Lung (tissue), 11 donors: ENCODE measurements at regions not wholly inside any gene's neighbourhood (a gene's known extent, or its start where the extent isn't known, plus 50 kb on each side); places are given as distances from the start of the nearest gene placed in this dataset.
"Not testable (repeated sequence)": the region's sequence is repeated elsewhere in the genome, so short reads cannot be mapped to it uniquely, and the experiment has no call there.

ENCODE experiments used
- ATAC-seq: fragments of 200-7000 bp; cut with Tn5 transposase; one replicate; pipeline ENCODE4 v1.9.1; 2020; ENCODE audit warnings: moderate number of reproducible peaks; ENCODE audit not compliant: insufficient read depth, low FRiP score
- DNase-seq, 3 donors: peaks; one replicate each; pipeline ENCODE4 v3.0.0-alpha.2; 2013 to 2017
- H3K27ac ChIP-seq, 2 donors: one replicate each; pipeline ENCODE4 v1.5.1; 2013; ENCODE audit warnings: mild to moderate bottlenecking in 2 of 2, moderate library complexity in 2 of 2, control low read depth in 1 of 2, inconsistent platforms in 1 of 2, low read depth in 1 of 2, low read length in 1 of 2
- H3K27me3 ChIP-seq, 3 donors: one replicate each; pipeline ENCODE4 v1.5.1; 2013; ENCODE audit warnings: low read length in 2 of 3; ENCODE audit not compliant: control insufficient read depth in 3 of 3, insufficient read depth in 3 of 3
- H3K36me3 ChIP-seq, 4 donors: one replicate each; pipeline ENCODE4 v1.5.1; 2013; ENCODE audit warnings: low read length in 4 of 4, mild to moderate bottlenecking in 1 of 4, moderate library complexity in 1 of 4; ENCODE audit not compliant: control insufficient read depth in 4 of 4, insufficient read depth in 4 of 4
- H3K4me1 ChIP-seq, 5 donors: one replicate each; pipeline ENCODE4 v1.5.1; 2013; ENCODE audit warnings: low read length in 5 of 5, mild to moderate bottlenecking in 2 of 5, moderate library complexity in 1 of 5; ENCODE audit not compliant: control insufficient read depth in 5 of 5, insufficient read depth in 5 of 5
- H3K4me3 ChIP-seq: one replicate; pipeline ENCODE4 v1.5.1; 2013; ENCODE audit warnings: mild to moderate bottlenecking, control low read depth, moderate library complexity
- H3K9ac ChIP-seq, 2 donors: one replicate each; pipeline ENCODE4 v1.5.1; 2013; ENCODE audit warnings: low read length in 2 of 2, control low read depth in 1 of 2; ENCODE audit not compliant: insufficient read depth in 1 of 2
- H3K9me3 ChIP-seq, 4 donors: one replicate each; pipeline ENCODE4 v1.5.1; 2013; ENCODE audit warnings: low read length in 3 of 4, mild to moderate bottlenecking in 1 of 4, moderate library complexity in 1 of 4; ENCODE audit not compliant: control insufficient read depth in 4 of 4, insufficient read depth in 3 of 4
- CTCF ChIP-seq: IDR thresholded peaks from 2 replicates; pipeline ENCODE4 v1.5.1; 2012; ENCODE audit warnings: mild to moderate bottlenecking; ENCODE audit errors: control extremely low read depth, extremely low read depth
- WGBS, 2 donors: extraction: QIAGEN DNeasy Blood & Tissue Kit; methylation state at CpG; one replicate each; pipeline ENCODE4 v1.1.7; 2013; 5-methylcytosine and 5-hydroxymethylcytosine counted together
- donor health status: control.
- donor health status: control.
- donor health status: Bipolar disorder and iron deficiency.
- donor health status: healthy.
- donor health status: DM: yes; HTN: yes; CAD: no.

- Histone ChIP-seq H3K4me3 (no peak overlapping the region), H3K9ac (no peak overlapping the region), H3K9me3 (peaks cover 0 to 6% (median 0%) of the 10 kb centered on the region in 4 donors), H3K27ac (no peak overlapping the region), H3K27me3 (no peaks in the 10 kb centered on the region), H3K4me1 (no peaks in the 10 kb centered on the region), H3K36me3 (no peaks in the 10 kb centered on the region)
- ATAC-seq, result no peak
- no peak for TF ChIP-seq CTCF
- no peak for DNase-seq
- WGBS, 2 donors, result 94 to 95% methylated on average over 13 of the region's 13 CpGs
Measured at GRCh38 chr10:81182296-81182695, 644.6 kb downstream of the SH2D4B start.

DNA sequence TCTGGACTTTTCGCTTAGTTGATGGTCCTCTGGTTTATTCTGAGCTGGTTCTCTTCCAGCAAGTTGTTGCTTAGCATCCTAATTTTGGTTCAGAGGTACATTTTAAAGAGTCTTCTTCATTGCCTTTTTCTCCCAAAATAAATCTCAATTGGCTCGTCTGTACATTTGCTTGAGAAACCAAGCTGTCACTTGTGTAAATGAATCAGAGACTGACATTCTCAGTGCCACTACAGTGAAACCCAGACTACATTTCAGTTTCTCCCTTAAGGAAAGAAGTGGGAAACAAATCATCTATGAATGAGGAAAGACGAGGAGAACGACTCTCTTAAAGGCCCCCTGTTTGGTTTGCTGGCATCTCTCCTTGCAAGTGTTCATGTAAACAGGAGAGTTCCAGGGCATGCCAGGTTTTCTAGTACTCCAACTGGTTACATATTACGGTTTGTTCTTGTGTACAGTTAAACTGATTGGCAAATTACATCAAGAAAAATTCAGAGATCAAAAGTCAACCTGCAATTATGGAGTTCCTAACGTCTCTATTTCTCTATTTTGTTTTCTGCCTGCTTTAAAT lies 654.6 kb downstream of the SH2D4B start:
- WGBS, 2 donors, result 61 to 70% methylated on average over 6 of the region's 6 CpGs
- Histone ChIP-seq H3K4me1 (no peaks in the 10 kb centered on the region), H3K36me3 (no peaks in the 10 kb centered on the region), H3K27me3 (no peaks in the 10 kb centered on the region), H3K9me3 (no peaks in the 10 kb centered on the region), H3K9ac (no peak overlapping the region), H3K4me3 (no peak overlapping the region), H3K27ac (no peak overlapping the region)
- no peak for TF ChIP-seq CTCF
- ATAC-seq, result no peak
- DNase-seq, result peak in 2 of 3 donors; percentile 1 to 6

- no peak for ATAC-seq
- no peaks in the 10 kb centered on the region for H3K4me1 ChIP-seq
- peaks cover 0 to 5% (median 0%) of the 10 kb centered on the region in 4 donors for H3K9me3 ChIP-seq
- no peak overlapping the region for H3K9ac ChIP-seq
- no peak for DNase-seq
- no peak for TF ChIP-seq CTCF
- 78 to 83% methylated on average over 2 of the region's 2 CpGs for WGBS, 2 donors
- H3K27me3 ChIP-seq, result no peaks in the 10 kb centered on the region
- H3K27ac ChIP-seq, result no peak overlapping the region
- H3K4me3 ChIP-seq, result no peak overlapping the region
- H3K36me3 ChIP-seq, result no peaks in the 10 kb centered on the region
Measured at GRCh38 chr10:81200801-81201200, 663.1 kb downstream of the SH2D4B start.

GRCh38 chr10:81207359-81207758 lies 667.6 kb upstream of the NRG3 start:
- not testable (repeated sequence) for H3K4me1 ChIP-seq, H3K27me3 ChIP-seq, H3K4me3 ChIP-seq, H3K9me3 ChIP-seq, ATAC-seq, H3K36me3 ChIP-seq, H3K27ac ChIP-seq, H3K9ac ChIP-seq, DNase-seq
- 82 to 89% methylated on average over 5 of the region's 5 CpGs for WGBS, 2 donors
